ENCODE measurements at regions not wholly inside any gene's neighbourhood (a gene's known extent, or its start where the extent isn't known, plus 50 kb on each side); places are given as distances from the start of the nearest gene placed in this dataset.

DNA sequence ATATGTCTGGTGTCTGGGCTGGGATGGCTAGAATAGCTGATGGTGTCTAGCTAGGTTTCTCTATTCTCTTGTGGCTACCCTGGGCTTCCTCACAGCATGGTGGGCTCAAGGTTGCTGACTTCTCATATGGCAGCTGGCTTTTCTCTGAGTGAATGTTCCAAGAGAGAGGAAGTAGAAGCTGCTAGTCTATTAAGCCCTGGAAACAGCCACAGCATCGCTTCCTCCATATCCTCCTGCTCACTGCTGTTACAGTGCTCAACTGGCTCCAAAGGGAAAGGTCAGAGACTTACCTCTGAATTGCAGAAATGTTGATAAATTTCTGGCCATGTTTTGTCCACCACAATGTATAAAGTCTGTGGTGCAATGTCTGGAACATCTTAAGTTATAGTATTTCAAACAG lies 299.9 kb upstream of the ADAMTS9 start:
- no peak for TF ChIP-seq POLR2A (IDR thresholded peaks at IDR 0.05)
- TF ChIP-seq, protein P1, sequence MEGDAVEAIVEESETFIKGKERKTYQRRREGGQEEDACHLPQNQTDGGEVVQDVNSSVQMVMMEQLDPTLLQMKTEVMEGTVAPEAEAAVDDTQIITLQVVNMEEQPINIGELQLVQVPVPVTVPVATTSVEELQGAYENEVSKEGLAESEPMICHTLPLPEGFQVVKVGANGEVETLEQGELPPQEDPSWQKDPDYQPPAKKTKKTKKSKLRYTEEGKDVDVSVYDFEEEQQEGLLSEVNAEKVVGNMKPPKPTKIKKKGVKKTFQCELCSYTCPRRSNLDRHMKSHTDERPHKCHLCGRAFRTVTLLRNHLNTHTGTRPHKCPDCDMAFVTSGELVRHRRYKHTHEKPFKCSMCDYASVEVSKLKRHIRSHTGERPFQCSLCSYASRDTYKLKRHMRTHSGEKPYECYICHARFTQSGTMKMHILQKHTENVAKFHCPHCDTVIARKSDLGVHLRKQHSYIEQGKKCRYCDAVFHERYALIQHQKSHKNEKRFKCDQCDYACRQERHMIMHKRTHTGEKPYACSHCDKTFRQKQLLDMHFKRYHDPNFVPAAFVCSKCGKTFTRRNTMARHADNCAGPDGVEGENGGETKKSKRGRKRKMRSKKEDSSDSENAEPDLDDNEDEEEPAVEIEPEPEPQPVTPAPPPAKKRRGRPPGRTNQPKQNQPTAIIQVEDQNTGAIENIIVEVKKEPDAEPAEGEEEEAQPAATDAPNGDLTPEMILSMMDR (IDR thresholded peaks at IDR 0.05): no peak
